OCI-LY7 (cell line): ENCODE measurements at regions not wholly inside any gene's neighbourhood (a gene's known extent, or its start where the extent isn't known, plus 50 kb on each side); places are given as distances from the start of the nearest gene placed in this dataset.

Source experiments
- BruUV-seq: library from RNA; stranded (reverse); fragments of 400-500 nt; replicated peaks from 2 replicates; lab custom pipeline; 2021; lab: Mats Ljungman, UMichigan
- CTCF ChIA-PET: fragments of 300-600 bp; sonication (Branson Sonifier 250); formaldehyde crosslinking; loops from one replicate; lab custom pipeline; 2022; ENCODE audit warnings: antibody characterized with exemption; ENCODE audit not compliant: unreplicated experiment; lab: Charles Lee
- POLR2A ChIA-PET: fragments of 300-600 bp; sonication (Branson Sonifier 250); formaldehyde crosslinking; loops from one replicate; lab custom pipeline; 2022; ENCODE audit warnings: antibody characterized with exemption; lab: Charles Lee
- DNase-seq: peaks from one replicate; pipeline ENCODE4 v3.0.0-alpha.2; 2015; ENCODE audit warnings: low spot score
- H2AFZ ChIP-seq: fragments of 200-600 bp; sonication (generic), shearing (Covaris generic); 2 replicates; pipeline ENCODE4 v1.6.1; 2014; ENCODE audit warnings: mild to moderate bottlenecking, antibody characterized with exemption, low read length, moderate library complexity
- H3K27ac ChIP-seq: fragments of 200-600 bp; sonication (generic); 2 replicates; pipeline ENCODE4 v1.5.1; 2014; ENCODE audit warnings: mixed run types, low read depth, mild to moderate bottlenecking, moderate library complexity, low read length, inconsistent platforms; ENCODE audit not compliant: poor library complexity, severe bottlenecking
- H3K36me3 ChIP-seq: fragments of 200-600 bp; sonication (generic); 2 replicates; pipeline ENCODE4 v1.6.1; 2014; ENCODE audit warnings: mild to moderate bottlenecking, antibody characterized with exemption, low read length, moderate library complexity, mixed read lengths; ENCODE audit not compliant: insufficient read depth
- H3K4me1 ChIP-seq: fragments of 200-600 bp; sonication (generic); 2 replicates; pipeline ENCODE4 v1.5.1; 2014; ENCODE audit warnings: mild to moderate bottlenecking, low read length; ENCODE audit not compliant: insufficient read depth, poor library complexity, severe bottlenecking
- H3K4me2 ChIP-seq: fragments of 200-600 bp; sonication (generic); 2 replicates; pipeline ENCODE4 v1.6.1; 2014; ENCODE audit warnings: mild to moderate bottlenecking, low read length
- H3K4me3 ChIP-seq: fragments of 200-600 bp; sonication (generic); 2 replicates; pipeline ENCODE4 v1.5.1; 2014; ENCODE audit warnings: mild to moderate bottlenecking, low read depth, low read length; ENCODE audit not compliant: poor library complexity, severe bottlenecking
- H3K79me2 ChIP-seq: fragments of 200-600 bp; sonication (generic); 2 replicates; pipeline ENCODE4 v1.6.1; 2016; ENCODE audit warnings: low read depth, mild to moderate bottlenecking, low read length, moderate library complexity, mixed read lengths; ENCODE audit not compliant: insufficient read depth
- H3K9me2 ChIP-seq: fragments of 200-600 bp; sonication (generic); 2 replicates; pipeline ENCODE4 v1.6.1; 2016; ENCODE audit warnings: mild to moderate bottlenecking, low read length, mixed read lengths; ENCODE audit not compliant: insufficient read depth
- H3K9me3 ChIP-seq: fragments of 200-600 bp; sonication (generic); 2 replicates; pipeline ENCODE4 v1.6.1; 2014; ENCODE audit warnings: mild to moderate bottlenecking, mixed run types, low read length, mixed read lengths
- H4K20me1 ChIP-seq: fragments of 200-600 bp; sonication (generic); 2 replicates; pipeline ENCODE4 v1.6.1; 2014; ENCODE audit warnings: mild to moderate bottlenecking, antibody characterized with exemption, low read length, moderate library complexity, mixed read lengths; ENCODE audit not compliant: insufficient read depth
- EZH2phosphoT487 ChIP-seq: fragments of 200-600 bp; sonication (generic); IDR thresholded peaks from 2 replicates; pipeline ENCODE4 v1.6.1; 2018; ENCODE audit warnings: low read depth, borderline replicate concordance, mild to moderate bottlenecking, mixed run types, antibody characterized with exemption, low read length, moderate library complexity, mixed read lengths
- intact Hi-C: fragments of 100-400 bp; cut with micrococcal nuclease; formaldehyde crosslinking; loops from one replicate; pipeline ENCODE4 v1.10.0; 2022; ENCODE audit not compliant: unreplicated experiment
- TF ChIP-seq, protein P1 (sequence below): fragments of 200-600 bp; sonication (generic); conservative IDR thresholded peaks from 2 replicates; pipeline ENCODE4 v1.5.1; 2014; ENCODE audit warnings: mild to moderate bottlenecking, antibody characterized with exemption, low read length, moderate library complexity, mixed read lengths

DNA sequence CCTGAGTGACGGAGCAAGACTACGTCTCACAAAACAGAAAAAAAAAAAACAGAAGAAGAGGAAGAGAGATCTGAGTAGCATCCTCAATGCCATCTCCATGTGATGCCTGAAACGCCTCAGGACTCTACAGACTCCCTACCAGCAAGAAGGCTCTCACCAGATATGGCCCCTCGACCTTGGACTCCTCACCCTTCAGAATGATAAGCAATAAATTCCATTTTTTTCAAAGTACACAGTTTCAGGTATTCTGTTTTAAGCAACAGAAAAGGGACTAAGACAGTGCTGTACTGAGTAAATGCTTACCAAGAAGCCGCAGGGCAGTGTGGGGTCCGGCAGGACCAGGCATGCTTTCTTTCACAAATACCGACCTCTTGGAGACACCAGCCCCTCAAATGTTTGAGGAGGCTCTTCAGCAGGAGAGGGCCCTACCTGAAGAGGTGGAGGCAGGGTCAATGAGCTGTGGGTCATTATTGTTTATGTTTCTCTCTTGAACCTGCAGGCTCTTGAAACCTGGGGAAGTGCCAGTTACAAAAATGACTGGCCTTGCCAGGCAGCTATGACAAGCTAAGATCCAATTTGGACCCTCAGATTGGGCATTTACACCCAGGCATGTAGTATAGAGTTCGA is 204.1 kb upstream of the LYZL1 start:
- no peak overlapping the region for H3K4me2 ChIP-seq
- no peaks in the 10 kb centered on the region for H3K4me1 ChIP-seq
- ChIA-PET CTCF (no interaction called here), POLR2A (interaction anchor here (0.6 kb wide), 2 partner anchors 522 to 1694 kb away, joined by 4 to 5 read pairs; no protein-coding TSS in a partner anchor)
- H3K36me3 ChIP-seq, result no peaks in the 10 kb centered on the region
- no peak for TF ChIP-seq EZH2phosphoT487
- TF ChIP-seq, protein P1, sequence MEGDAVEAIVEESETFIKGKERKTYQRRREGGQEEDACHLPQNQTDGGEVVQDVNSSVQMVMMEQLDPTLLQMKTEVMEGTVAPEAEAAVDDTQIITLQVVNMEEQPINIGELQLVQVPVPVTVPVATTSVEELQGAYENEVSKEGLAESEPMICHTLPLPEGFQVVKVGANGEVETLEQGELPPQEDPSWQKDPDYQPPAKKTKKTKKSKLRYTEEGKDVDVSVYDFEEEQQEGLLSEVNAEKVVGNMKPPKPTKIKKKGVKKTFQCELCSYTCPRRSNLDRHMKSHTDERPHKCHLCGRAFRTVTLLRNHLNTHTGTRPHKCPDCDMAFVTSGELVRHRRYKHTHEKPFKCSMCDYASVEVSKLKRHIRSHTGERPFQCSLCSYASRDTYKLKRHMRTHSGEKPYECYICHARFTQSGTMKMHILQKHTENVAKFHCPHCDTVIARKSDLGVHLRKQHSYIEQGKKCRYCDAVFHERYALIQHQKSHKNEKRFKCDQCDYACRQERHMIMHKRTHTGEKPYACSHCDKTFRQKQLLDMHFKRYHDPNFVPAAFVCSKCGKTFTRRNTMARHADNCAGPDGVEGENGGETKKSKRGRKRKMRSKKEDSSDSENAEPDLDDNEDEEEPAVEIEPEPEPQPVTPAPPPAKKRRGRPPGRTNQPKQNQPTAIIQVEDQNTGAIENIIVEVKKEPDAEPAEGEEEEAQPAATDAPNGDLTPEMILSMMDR, result no peak
- no peak overlapping the region for H3K27ac ChIP-seq
- no peaks in the 10 kb centered on the region for H4K20me1 ChIP-seq
- no peak overlapping the region for H2AFZ ChIP-seq
- H3K4me3 ChIP-seq, result no peak overlapping the region
- intact Hi-C loops, result no loop called here
- no peaks in the 10 kb centered on the region for H3K9me2 ChIP-seq
- no TSS peak for BruUV-seq
- DNase-seq, result no peak
- no peaks in the 10 kb centered on the region for H3K79me2 ChIP-seq
- no peaks in the 10 kb centered on the region for H3K9me3 ChIP-seq

DNA sequence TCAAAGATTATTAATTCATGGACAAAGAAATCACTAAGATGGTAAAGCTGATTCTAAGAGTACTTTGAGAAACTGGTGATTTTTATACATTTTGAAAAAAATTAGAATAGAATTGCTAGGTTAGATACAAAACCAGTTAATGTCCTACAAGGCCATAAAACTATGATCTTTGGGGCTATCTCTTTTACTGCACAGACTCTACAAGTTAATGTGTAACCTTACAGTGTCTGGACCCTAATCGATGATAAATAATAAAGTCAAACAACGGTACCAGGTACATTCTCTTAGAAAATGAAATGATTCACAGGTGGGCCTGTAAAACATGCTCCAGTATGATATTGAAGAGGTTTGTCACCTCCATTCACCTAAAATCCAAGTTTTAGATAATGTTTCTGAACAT is 199.8 kb upstream of the LYZL1 start:
- TF ChIP-seq EZH2phosphoT487, result no peak
- TF ChIP-seq, protein P1, result no peak
- CTCF ChIA-PET, result interaction anchor here (0.6 kb wide), 1 partner anchor 10 kb away, joined by 3 read pairs; no protein-coding TSS in a partner anchor
- no peak overlapping the region for H3K4me2 ChIP-seq
- H3K27ac ChIP-seq, result no peak overlapping the region
- H4K20me1 ChIP-seq, result no peaks in the 10 kb centered on the region
- no peak overlapping the region for H2AFZ ChIP-seq
- H3K9me3 ChIP-seq, result no peaks in the 10 kb centered on the region
- no peaks in the 10 kb centered on the region for H3K79me2 ChIP-seq
- no peaks in the 10 kb centered on the region for H3K9me2 ChIP-seq
- POLR2A ChIA-PET, result no interaction called here
- H3K4me3 ChIP-seq, result no peak overlapping the region
- intact Hi-C loops, result no loop called here
- BruUV-seq, result no TSS peak
- no peaks in the 10 kb centered on the region for H3K36me3 ChIP-seq
- DNase-seq, result no peak
- no peaks in the 10 kb centered on the region for H3K4me1 ChIP-seq

DNA sequence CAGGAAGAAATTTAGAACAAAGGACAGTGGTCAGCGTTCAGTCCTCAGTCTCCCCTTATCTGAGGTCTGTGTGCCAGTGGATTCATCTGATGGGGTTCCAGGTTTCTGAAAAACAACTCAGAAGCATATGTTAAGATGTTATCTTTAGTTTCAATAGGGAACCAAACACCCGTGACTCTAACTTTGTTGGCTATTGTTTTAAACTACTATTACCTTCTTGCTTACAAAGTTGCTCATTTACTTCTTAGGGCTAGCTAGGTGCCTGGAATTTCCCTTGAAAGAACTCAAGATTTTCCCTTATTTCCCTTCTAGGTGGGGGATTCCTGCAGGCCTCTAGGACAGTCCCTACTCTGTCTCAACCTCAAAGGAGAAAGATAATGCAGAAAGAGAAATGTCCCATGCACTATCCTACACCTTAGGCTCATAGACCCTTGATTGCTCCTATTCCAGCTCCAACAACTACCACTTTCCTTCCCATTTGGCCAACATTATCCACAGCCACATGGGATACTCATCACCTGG is 192.5 kb upstream of the LYZL1 start:
- no peaks in the 10 kb centered on the region for H3K36me3 ChIP-seq
- DNase-seq, result no peak
- no peak overlapping the region for H2AFZ ChIP-seq
- TF ChIP-seq EZH2phosphoT487, result no peak
- TF ChIP-seq, protein P1, result no peak
- CTCF ChIA-PET, result no interaction called here
- no TSS peak for BruUV-seq
- no peaks in the 10 kb centered on the region for H3K79me2 ChIP-seq
- H3K4me3 ChIP-seq, result no peak overlapping the region
- no peak overlapping the region for H3K4me2 ChIP-seq
- H3K4me1 ChIP-seq, result no peaks in the 10 kb centered on the region
- intact Hi-C loops, result no loop called here
- POLR2A ChIA-PET, result interaction anchor here (0.6 to 0.9 kb wide), 2 partner anchors 26 kb away, joined by 3 to 4 read pairs; no protein-coding TSS in a partner anchor
- H3K27ac ChIP-seq, result no peak overlapping the region
- H3K9me2 ChIP-seq, result no peaks in the 10 kb centered on the region
- no peaks in the 10 kb centered on the region for H4K20me1 ChIP-seq
- H3K9me3 ChIP-seq, result no peaks in the 10 kb centered on the region
